ENCODE measurements at regions not wholly inside any gene's neighbourhood (a gene's known extent, or its start where the extent isn't known, plus 50 kb on each side); places are given as distances from the start of the nearest gene placed in this dataset.

DNA sequence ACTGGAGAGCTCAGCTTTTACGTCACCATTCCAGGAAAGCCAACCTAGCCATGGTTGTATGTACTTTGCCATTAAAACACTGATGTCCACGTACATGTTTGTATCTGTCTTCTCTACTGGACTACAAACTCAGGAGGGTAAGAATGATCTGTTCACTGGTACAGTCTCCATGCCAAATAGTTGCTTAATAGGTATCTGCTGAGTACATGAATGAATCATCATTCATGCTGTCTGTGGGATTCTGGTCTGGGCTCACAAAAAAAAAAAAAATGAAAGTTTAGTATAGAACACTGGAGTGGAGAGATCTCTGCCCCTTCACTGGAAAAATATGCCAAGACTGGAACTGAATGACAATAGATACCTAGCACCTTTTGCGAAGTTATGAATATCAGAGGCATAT lies 102.6 kb upstream of the ITGA4 start:
- TF ChIP-seq, protein P1, sequence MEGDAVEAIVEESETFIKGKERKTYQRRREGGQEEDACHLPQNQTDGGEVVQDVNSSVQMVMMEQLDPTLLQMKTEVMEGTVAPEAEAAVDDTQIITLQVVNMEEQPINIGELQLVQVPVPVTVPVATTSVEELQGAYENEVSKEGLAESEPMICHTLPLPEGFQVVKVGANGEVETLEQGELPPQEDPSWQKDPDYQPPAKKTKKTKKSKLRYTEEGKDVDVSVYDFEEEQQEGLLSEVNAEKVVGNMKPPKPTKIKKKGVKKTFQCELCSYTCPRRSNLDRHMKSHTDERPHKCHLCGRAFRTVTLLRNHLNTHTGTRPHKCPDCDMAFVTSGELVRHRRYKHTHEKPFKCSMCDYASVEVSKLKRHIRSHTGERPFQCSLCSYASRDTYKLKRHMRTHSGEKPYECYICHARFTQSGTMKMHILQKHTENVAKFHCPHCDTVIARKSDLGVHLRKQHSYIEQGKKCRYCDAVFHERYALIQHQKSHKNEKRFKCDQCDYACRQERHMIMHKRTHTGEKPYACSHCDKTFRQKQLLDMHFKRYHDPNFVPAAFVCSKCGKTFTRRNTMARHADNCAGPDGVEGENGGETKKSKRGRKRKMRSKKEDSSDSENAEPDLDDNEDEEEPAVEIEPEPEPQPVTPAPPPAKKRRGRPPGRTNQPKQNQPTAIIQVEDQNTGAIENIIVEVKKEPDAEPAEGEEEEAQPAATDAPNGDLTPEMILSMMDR (IDR thresholded peaks at IDR 0.05) = no peak
- no peak for TF ChIP-seq POLR2A (IDR thresholded peaks at IDR 0.05)

Data from heart left ventricle (tissue), 13 donors.